T-cell (primary cell): ENCODE measurements at regions not wholly inside any gene's neighbourhood (a gene's known extent, or its start where the extent isn't known, plus 50 kb on each side); places are given as distances from the start of the nearest gene placed in this dataset.

Experiments
- ATAC-seq, 4 experiments: fragments of 200-7000 bp in 3 of 4; fragments of 150-1000 bp in 1 of 4; cut with Tn5 transposase; replicated peaks in 1 of 4; 1 replicate in 3 of 4; 2 replicates in 1 of 4; pipeline ENCODE4 v1.10.0; 2021; ENCODE audit warnings: moderate library complexity in 3 of 4, mild to moderate bottlenecking in 2 of 4, moderate number of reproducible peaks in 1 of 4
- CTCF ChIA-PET, 2 donors: fragments of 300-600 bp; sonication (Branson Sonifier 250); formaldehyde crosslinking; loops; one replicate each; lab custom pipeline; 2022; ENCODE audit warnings: antibody characterized with exemption in 2 of 2; lab: Charles Lee
- POLR2A ChIA-PET, 2 donors: fragments of 300-600 bp; sonication (Branson Sonifier 250); formaldehyde crosslinking; loops; one replicate each; lab custom pipeline; 2022; ENCODE audit warnings: antibody characterized with exemption in 2 of 2; lab: Charles Lee
- DNase-seq, 35 experiments: peaks; one replicate each; pipeline versions ENCODE4 v3.0.0 to v3.0.0-alpha.2; 2013 to 2023
- H3K27ac ChIP-seq: one replicate; pipeline ENCODE4 v1.5.1; 2013; ENCODE audit warnings: low read length
- H3K27me3 ChIP-seq, 2 experiments: replicated peaks in 1 of 2; 1 replicate in 1 of 2; 2 replicates in 1 of 2; pipeline versions ENCODE4 v1.6.1 to v1.7.0; 2013; ENCODE audit warnings: low read length in 1 of 2, mixed read lengths in 1 of 2; ENCODE audit not compliant: control insufficient read depth in 2 of 2, insufficient read depth in 2 of 2; ENCODE audit errors: extremely low read depth in 1 of 2
- H3K36me3 ChIP-seq, 2 donors: 1 replicate in 1 of 2; 2 replicates in 1 of 2; pipeline versions ENCODE4 v1.6.1 to v1.7.0; 2013; ENCODE audit warnings: low read length in 1 of 2; ENCODE audit not compliant: control insufficient read depth in 2 of 2, insufficient read depth in 1 of 2; ENCODE audit errors: extremely low read depth in 1 of 2
- H3K4me1 ChIP-seq, 2 experiments: 1 replicate in 1 of 2; 2 replicates in 1 of 2; pipeline versions ENCODE4 v1.6.1 to v1.7.0; 2013; ENCODE audit warnings: low read length in 2 of 2, mixed read lengths in 1 of 2; ENCODE audit not compliant: insufficient read depth in 2 of 2, control insufficient read depth in 1 of 2; ENCODE audit errors: extremely low read depth in 1 of 2
- H3K4me3 ChIP-seq, 2 donors: 1 replicate in 1 of 2; 2 replicates in 1 of 2; pipeline versions ENCODE4 v1.5.1 to v1.7.0; 2013; ENCODE audit warnings: mild to moderate bottlenecking in 2 of 2, low read length in 1 of 2, moderate library complexity in 1 of 2; ENCODE audit not compliant: control insufficient read depth in 1 of 2; ENCODE audit errors: extremely low read depth in 1 of 2
- H3K9me3 ChIP-seq: 2 replicates; pipeline ENCODE4 v1.7.0; 2013
- H3K27ac Mint-ChIP-seq, 2 donors: one replicate each; pipeline ENCODE4 v1.8.0; 2020 to 2021; ENCODE audit warnings: mild to moderate bottlenecking in 2 of 2, mixed read lengths in 2 of 2
- H3K27me3 Mint-ChIP-seq, 2 donors: one replicate each; pipeline ENCODE4 v1.8.0; 2021 to 2022; ENCODE audit warnings: mixed read lengths in 2 of 2
- H3K36me3 Mint-ChIP-seq: one replicate; pipeline ENCODE4 v1.8.0; 2021; ENCODE audit warnings: mixed read lengths
- H3K4me1 Mint-ChIP-seq, 3 donors: one replicate each; pipeline ENCODE4 v1.8.0; 2020 to 2022; ENCODE audit warnings: mixed read lengths in 3 of 3, mild to moderate bottlenecking in 1 of 3
- H3K4me3 Mint-ChIP-seq, 3 donors: one replicate each; pipeline ENCODE4 v1.8.0; 2020 to 2022; ENCODE audit warnings: mild to moderate bottlenecking in 3 of 3, mixed read lengths in 3 of 3, moderate library complexity in 3 of 3
- H3K9me3 Mint-ChIP-seq, 3 donors: one replicate each; pipeline ENCODE4 v1.8.0; 2020 to 2022; ENCODE audit warnings: mixed read lengths in 3 of 3
- WGBS: methylation state at CpG from one replicate; pipeline ENCODE4 v1.1.5; 2013; ENCODE audit warnings: missing lambda C conversion rate; ENCODE audit not compliant: insufficient coverage; 5-methylcytosine and 5-hydroxymethylcytosine counted together

GRCh38 chr12:131603106-131603938 is 107.6 kb upstream of the SFSWAP start:
- Histone ChIP-seq H3K9me3 (no peaks in the 10 kb centered on the region), H3K27me3 (no peaks in the 10 kb centered on the region), H3K27ac (peak overlapping the region; percentile 65), H3K4me1 (peaks cover 19 to 48% of the 10 kb centered on the region in 2 experiments), H3K36me3 (no peaks in the 10 kb centered on the region), H3K4me3 (peak overlapping the region in 1 of 2 donors; percentile 36)
- Mint-ChIP-seq H3K27me3 (no peaks in the 10 kb centered on the region), H3K27ac (peak overlapping the region; percentile 77 to 95), H3K36me3 (no peaks in the 10 kb centered on the region), H3K9me3 (no peaks in the 10 kb centered on the region), H3K4me3 (peak overlapping the region; percentile 53 to 79 (median 62)), H3K4me1 (peaks cover 51 to 66% (median 51%) of the 10 kb centered on the region in 3 donors)
- POLR2A ChIA-PET = no interaction called here
- DNase-seq (no peak), ATAC-seq (no peak)
- CTCF ChIA-PET = interaction anchor here in 1 of 2 donors (0.7 kb wide), 1 partner anchor 192 kb away, joined by 3 read pairs; no protein-coding TSS in a partner anchor
- WGBS = 71% methylated on average over 7 of the region's 8 CpGs

- peak overlapping the region; percentile 29 to 36 for H3K4me3 ChIP-seq
- peak overlapping the region; percentile 65 for H3K27ac ChIP-seq
- ChIA-PET CTCF (interaction anchor here in 1 of 2 donors (0.6 kb wide), 1 partner anchor 150 kb away, joined by 4 read pairs; no protein-coding TSS in a partner anchor), POLR2A (no interaction called here)
- WGBS = 6% methylated on average over 15 of the region's 21 CpGs
- Mint-ChIP-seq H3K4me3 (peak overlapping the region; percentile 62 to 79 (median 72)), H3K36me3 (no peaks in the 10 kb centered on the region), H3K27me3 (no peaks in the 10 kb centered on the region), H3K4me1 (peaks cover 56 to 68% (median 59%) of the 10 kb centered on the region in 3 donors), H3K9me3 (no peaks in the 10 kb centered on the region), H3K27ac (peak overlapping the region; percentile 77 to 95)
- no peaks in the 10 kb centered on the region for H3K9me3 ChIP-seq
- ATAC-seq (peak; percentile 85 to 90 (median 87)), DNase-seq (peak; percentile 19 to 69 (median 53))
- H3K36me3 ChIP-seq = no peaks in the 10 kb centered on the region
- no peaks in the 10 kb centered on the region for H3K27me3 ChIP-seq
- H3K4me1 ChIP-seq = peaks cover 21 to 51% of the 10 kb centered on the region in 2 experiments
Measured at GRCh38 chr12:131603939-131604795, 106.7 kb upstream of the SFSWAP start.

GRCh38 chr12:131604859-131605258 is 106.0 kb upstream of the SFSWAP start:
- Histone ChIP-seq H3K9me3 (no peaks in the 10 kb centered on the region), H3K4me1 (peaks cover 21 to 58% of the 10 kb centered on the region in 2 experiments), H3K4me3 (peak overlapping the region; percentile 2 to 29), H3K36me3 (no peaks in the 10 kb centered on the region), H3K27me3 (no peaks in the 10 kb centered on the region), H3K27ac (peak overlapping the region; percentile 65)
- 100% methylated on average over 1 of the region's 6 CpGs for WGBS
- Mint-ChIP-seq H3K9me3 (no peaks in the 10 kb centered on the region), H3K27ac (peak overlapping the region; percentile 34 to 95), H3K36me3 (no peaks in the 10 kb centered on the region), H3K4me3 (peak overlapping the region in 2 of 3 donors; percentile 62 to 79), H3K4me1 (peaks cover 63 to 75% (median 64%) of the 10 kb centered on the region in 3 donors), H3K27me3 (no peaks in the 10 kb centered on the region)
- ATAC-seq = no peak
- no peak for DNase-seq
- ChIA-PET CTCF (interaction anchor here in 1 of 2 donors (0.6 kb wide), 1 partner anchor 150 kb away, joined by 4 read pairs; no protein-coding TSS in a partner anchor), POLR2A (no interaction called here)

- ATAC-seq (no peak), DNase-seq (no peak)
- ChIA-PET POLR2A (no interaction called here), CTCF (no interaction called here)
- Histone ChIP-seq H3K36me3 (no peaks in the 10 kb centered on the region), H3K9me3 (no peaks in the 10 kb centered on the region), H3K27ac (no peak overlapping the region), H3K27me3 (no peaks in the 10 kb centered on the region), H3K4me3 (peak overlapping the region in 1 of 2 donors; percentile 2), H3K4me1 (peaks cover 21 to 58% of the 10 kb centered on the region in 2 experiments)
- Mint-ChIP-seq H3K27me3 (no peaks in the 10 kb centered on the region), H3K4me1 (peaks cover 63 to 75% (median 64%) of the 10 kb centered on the region in 3 donors), H3K27ac (peak overlapping the region; percentile 68 to 95), H3K36me3 (no peaks in the 10 kb centered on the region), H3K4me3 (peak overlapping the region in 1 of 3 donors; percentile 79), H3K9me3 (no peaks in the 10 kb centered on the region)
- 95% methylated on average over 5 of the region's 7 CpGs for WGBS
Measured at GRCh38 chr12:131605304-131605829, 105.5 kb upstream of the SFSWAP start.

GRCh38 chr12:131606218-131606901 is 104.5 kb upstream of the SFSWAP start:
- Mint-ChIP-seq H3K9me3 (no peaks in the 10 kb centered on the region), H3K27me3 (no peaks in the 10 kb centered on the region), H3K4me3 (peak overlapping the region in 1 of 3 donors; percentile 79), H3K27ac (peak overlapping the region; percentile 52 to 64), H3K4me1 (peaks cover 63 to 75% (median 64%) of the 10 kb centered on the region in 3 donors), H3K36me3 (no peaks in the 10 kb centered on the region)
- no peaks in the 10 kb centered on the region for H3K9me3 ChIP-seq
- no peak overlapping the region for H3K27ac ChIP-seq
- CTCF ChIA-PET = no interaction called here
- H3K4me1 ChIP-seq = peaks cover 21 to 58% of the 10 kb centered on the region in 2 experiments
- POLR2A ChIA-PET = no interaction called here
- ATAC-seq (no peak), DNase-seq (no peak)
- no peaks in the 10 kb centered on the region for H3K36me3 ChIP-seq
- no peak overlapping the region for H3K4me3 ChIP-seq
- 86% methylated on average over 5 of the region's 12 CpGs for WGBS
- no peaks in the 10 kb centered on the region for H3K27me3 ChIP-seq
